Tibial artery (tissue), 4 donors: ENCODE measurements at regions not wholly inside any gene's neighbourhood (a gene's known extent, or its start where the extent isn't known, plus 50 kb on each side); places are given as distances from the start of the nearest gene placed in this dataset.

Experiments used
- DNase-seq, 2 donors: peaks; one replicate each; pipeline ENCODE4 v3.0.0-alpha.2; 2019
- H3K27ac ChIP-seq, 2 donors: fragments of 200-600 bp; sonication (generic) in 1 of 2; 1 replicate in 1 of 2; 2 replicates in 1 of 2; pipeline ENCODE4 v1.5.1; 2018 to 2019; ENCODE audit warnings: mild to moderate bottlenecking in 1 of 2
- H3K27me3 ChIP-seq, 2 donors: fragments of 200-600 bp; sonication (generic) in 1 of 2; one replicate each; pipeline versions ENCODE4 v1.5.1 to v1.6.0; 2016 to 2019
- H3K36me3 ChIP-seq, 3 donors: fragments of 200-600 bp; sonication (generic) in 2 of 3; one replicate each; pipeline ENCODE4 v1.5.1; 2016 to 2019; ENCODE audit warnings: mild to moderate bottlenecking in 2 of 3
- H3K4me1 ChIP-seq, 4 donors: fragments of 200-600 bp; sonication (generic) in 2 of 4; 1 replicate in 3 of 4; 2 replicates in 1 of 4; pipeline ENCODE4 v1.5.1; 2016 to 2019
- H3K4me3 ChIP-seq, 2 donors: fragments of 200-600 bp; sonication (generic) in 1 of 2; 1 replicate in 1 of 2; 2 replicates in 1 of 2; pipeline ENCODE4 v1.5.1; 2018 to 2019; ENCODE audit warnings: mild to moderate bottlenecking in 2 of 2
- H3K9me3 ChIP-seq, 3 donors: fragments of 200-600 bp; sonication (generic) in 1 of 3; one replicate each; pipeline ENCODE4 v1.5.1; 2016 to 2019
- CTCF ChIP-seq, 2 experiments: fragments of 200-600 bp in 1 of 2; fragments of 450-650 bp in 1 of 2; IDR thresholded peaks; one replicate each; pipeline ENCODE4 v1.5.1; 2017 to 2019; ENCODE audit warnings: antibody characterized with exemption in 2 of 2, mild to moderate bottlenecking in 1 of 2, moderate library complexity in 1 of 2
- intact Hi-C: fragments of 100-400 bp; cut with DNase I; formaldehyde crosslinking; loops from one replicate; pipeline ENCODE4 v1.15.0; 2023; ENCODE audit warnings: low total_unique reads

GRCh38 chr4:11546391-11547175, 117.9 kb upstream of the HS3ST1 start:
- no peak for TF ChIP-seq CTCF (IDR thresholded peaks at IDR 0.05)
- H3K36me3 ChIP-seq = no peaks in the 10 kb centered on the region
- H3K27ac ChIP-seq = no peak overlapping the region
- intact Hi-C loops = no loop called here
- no peaks in the 10 kb centered on the region for H3K9me3 ChIP-seq
- H3K4me1 ChIP-seq = no peaks in the 10 kb centered on the region
- H3K4me3 ChIP-seq = no peak overlapping the region
- H3K27me3 ChIP-seq = no peaks in the 10 kb centered on the region
- no peak for DNase-seq

- Histone ChIP-seq H3K4me3 (no peak overlapping the region), H3K36me3 (no peaks in the 10 kb centered on the region)
These were observed 117.0 kb upstream of the HS3ST1 start for GRCh38 chr4:11545651-11546050.

DNA sequence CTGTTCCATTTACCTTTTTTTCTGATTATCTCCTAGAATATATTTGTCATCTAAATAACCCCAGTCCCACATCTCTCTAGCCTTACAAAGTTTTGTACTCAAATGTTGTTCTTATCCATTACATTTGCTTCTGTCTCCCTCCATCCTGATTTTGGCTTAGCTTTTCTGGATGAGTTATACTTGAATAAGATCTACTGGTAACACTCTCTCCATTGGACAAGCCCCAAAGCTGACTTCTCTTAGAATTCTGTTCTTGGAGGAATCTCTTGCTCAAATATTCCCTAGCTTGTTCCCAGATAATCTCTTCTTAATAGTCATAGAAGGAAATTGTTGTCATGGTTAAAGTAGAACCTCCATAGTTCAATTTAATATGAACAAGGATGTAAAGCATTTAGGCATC, 115.5 kb upstream of the HS3ST1 start:
- DNase-seq = no peak
- H3K4me1 ChIP-seq = no peaks in the 10 kb centered on the region
- intact Hi-C loops = no loop called here
- TF ChIP-seq CTCF (IDR thresholded peaks at IDR 0.05) = no peak
- no peak overlapping the region for H3K4me3 ChIP-seq
- no peaks in the 10 kb centered on the region for H3K36me3 ChIP-seq
- H3K9me3 ChIP-seq = no peaks in the 10 kb centered on the region
- no peak overlapping the region for H3K27ac ChIP-seq
- no peaks in the 10 kb centered on the region for H3K27me3 ChIP-seq

More at GRCh38 chr4:11545651-11546050, 117.0 kb upstream of the HS3ST1 start:
- no peaks in the 10 kb centered on the region for H3K9me3 ChIP-seq
- TF ChIP-seq CTCF (IDR thresholded peaks at IDR 0.05) = no peak
- no peak for DNase-seq
- H3K4me1 ChIP-seq = no peaks in the 10 kb centered on the region
- no peak overlapping the region for H3K27ac ChIP-seq
- intact Hi-C loops = no loop called here
- H3K27me3 ChIP-seq = no peaks in the 10 kb centered on the region

DNA sequence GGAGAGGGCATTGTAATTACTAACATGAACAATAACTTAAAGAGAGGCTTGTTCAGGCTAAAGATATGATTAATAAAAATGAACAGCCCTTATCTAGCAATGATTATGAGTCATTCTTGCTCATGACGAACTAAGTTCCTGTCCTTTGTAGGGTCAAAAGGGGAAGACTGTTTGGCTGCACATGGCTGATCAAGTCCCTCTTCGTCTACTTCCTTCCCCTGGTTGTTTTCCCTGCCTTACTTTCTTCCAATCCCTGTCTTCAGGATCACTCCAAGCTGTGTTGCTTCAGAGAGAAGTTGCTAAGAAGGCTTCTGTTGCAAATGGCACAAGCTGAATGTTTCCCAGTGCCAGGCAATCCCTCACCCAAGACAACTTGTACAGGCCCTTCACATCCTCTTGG, 115.0 kb upstream of the HS3ST1 start:
- DNase-seq = no peak

GRCh38 chr4:11542952-11543351, 114.3 kb upstream of the HS3ST1 start:
- Histone ChIP-seq H3K4me1 (no peaks in the 10 kb centered on the region), H3K4me3 (no peak overlapping the region), H3K9me3 (no peaks in the 10 kb centered on the region), H3K27ac (no peak overlapping the region), H3K27me3 (no peaks in the 10 kb centered on the region), H3K36me3 (no peaks in the 10 kb centered on the region)
- intact Hi-C loops = no loop called here
- TF ChIP-seq CTCF (IDR thresholded peaks at IDR 0.05) = no peak
- DNase-seq = no peak

More for the DNA sequence above, 115.0 kb upstream of the HS3ST1 start:
- Histone ChIP-seq H3K4me3 (no peak overlapping the region), H3K27ac (no peak overlapping the region), H3K9me3 (no peaks in the 10 kb centered on the region), H3K36me3 (no peaks in the 10 kb centered on the region), H3K27me3 (no peaks in the 10 kb centered on the region), H3K4me1 (no peaks in the 10 kb centered on the region)
- no peak for TF ChIP-seq CTCF (IDR thresholded peaks at IDR 0.05)
- intact Hi-C loops = no loop called here
